ENCODE measurements at regions not wholly inside any gene's neighbourhood (a gene's known extent, or its start where the extent isn't known, plus 50 kb on each side); places are given as distances from the start of the nearest gene placed in this dataset.

GRCh38 chr14:35931346-35931745 is 105.2 kb downstream of the BRMS1L start:
- TF ChIP-seq POLR2A (IDR thresholded peaks at IDR 0.05; ENCODE audit: low read depth, low read length) (no peak), TAF1 (IDR thresholded peaks at IDR 0.05; ENCODE audit: borderline replicate concordance, low read depth, low read length) (no peak), POLR2AphosphoS5 (IDR thresholded peaks at IDR 0.05; ENCODE audit: low read depth, low read length) (no peak)

All from GM12892 (cell line).